HG03460 (cell line): ENCODE measurements at regions not wholly inside any gene's neighbourhood (a gene's known extent, or its start where the extent isn't known, plus 50 kb on each side); places are given as distances from the start of the nearest gene placed in this dataset.
"Not testable (repeated sequence)": the region's sequence is repeated elsewhere in the genome, so short reads cannot be mapped to it uniquely, and the experiment has no call there.

ENCODE experiments used
- ATAC-seq: cut with Tn5 transposase; IDR thresholded peaks from one replicate; pipeline ENCODE4 v1.9.1; 2021; ENCODE audit not compliant: unreplicated experiment

DNA sequence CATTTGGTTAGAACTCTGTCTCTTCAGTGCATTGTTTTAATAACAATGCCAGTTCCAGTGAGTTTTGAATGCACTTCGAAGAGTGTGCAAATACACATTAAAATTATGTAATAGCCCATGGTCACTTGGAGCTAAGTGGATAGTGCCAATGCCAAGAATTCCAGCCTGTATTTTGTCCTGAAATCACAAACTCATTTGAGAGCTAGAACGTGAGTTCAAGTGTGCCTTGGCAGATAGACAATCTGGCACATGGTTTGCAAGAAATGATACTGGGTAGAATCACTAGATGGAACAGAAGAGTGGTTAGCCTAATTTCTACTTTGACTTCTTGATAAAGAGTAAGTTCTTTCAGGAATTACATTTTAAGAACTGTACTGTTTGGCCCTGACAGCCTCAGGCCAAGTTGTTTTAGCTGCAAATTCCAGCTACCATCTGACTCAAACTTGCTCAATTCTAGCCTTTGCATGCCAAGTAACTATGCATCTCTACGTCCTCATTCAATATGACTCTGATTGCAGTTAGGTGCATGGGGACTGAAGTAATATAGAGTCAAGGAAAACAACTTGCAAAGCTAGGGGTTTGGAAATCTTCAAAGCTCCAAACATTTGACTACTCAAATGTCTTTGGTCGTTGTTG, 131.9 kb upstream of the SMIM31 start:
- ATAC-seq, result no peak

DNA sequence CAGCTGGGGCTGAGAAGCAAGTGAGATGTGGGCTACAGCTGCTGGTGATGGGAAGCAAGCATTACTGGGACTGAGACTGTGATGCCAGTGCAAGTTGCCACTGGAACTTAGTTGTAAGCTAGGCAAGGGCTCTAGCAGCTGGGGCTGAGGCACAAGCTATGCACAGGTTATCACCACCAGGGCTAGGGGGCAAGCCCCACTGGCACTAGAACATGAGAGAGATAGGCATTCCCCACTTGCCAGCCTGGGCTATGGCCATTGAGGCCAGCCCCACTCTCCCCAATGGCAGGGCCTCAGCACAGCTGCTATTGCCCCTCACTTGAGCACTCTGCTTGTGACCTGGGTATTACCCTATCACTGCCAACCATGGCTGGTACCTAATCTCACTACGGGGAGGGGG, 130.8 kb upstream of the SMIM31 start:
- ATAC-seq, result no peak

DNA sequence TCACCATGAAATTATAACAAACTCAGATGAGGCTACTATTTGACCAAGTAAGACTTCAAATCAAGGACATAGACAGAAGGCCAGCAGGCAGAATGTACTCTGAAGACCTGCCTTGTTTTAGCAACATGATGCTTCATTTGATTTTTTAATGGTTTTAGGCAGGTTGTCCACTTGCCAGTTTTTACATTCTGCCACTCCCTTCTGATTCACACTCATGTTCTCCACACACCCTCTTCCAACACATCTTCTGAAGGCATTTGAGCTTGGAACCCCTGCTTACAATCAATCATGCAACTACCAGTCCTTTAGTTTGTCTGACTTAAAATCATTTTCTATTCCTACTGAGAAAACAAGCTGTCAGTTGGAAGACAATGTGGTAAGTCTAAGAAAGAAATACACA, 114.9 kb upstream of the SMIM31 start:
- ATAC-seq, result no peak

DNA sequence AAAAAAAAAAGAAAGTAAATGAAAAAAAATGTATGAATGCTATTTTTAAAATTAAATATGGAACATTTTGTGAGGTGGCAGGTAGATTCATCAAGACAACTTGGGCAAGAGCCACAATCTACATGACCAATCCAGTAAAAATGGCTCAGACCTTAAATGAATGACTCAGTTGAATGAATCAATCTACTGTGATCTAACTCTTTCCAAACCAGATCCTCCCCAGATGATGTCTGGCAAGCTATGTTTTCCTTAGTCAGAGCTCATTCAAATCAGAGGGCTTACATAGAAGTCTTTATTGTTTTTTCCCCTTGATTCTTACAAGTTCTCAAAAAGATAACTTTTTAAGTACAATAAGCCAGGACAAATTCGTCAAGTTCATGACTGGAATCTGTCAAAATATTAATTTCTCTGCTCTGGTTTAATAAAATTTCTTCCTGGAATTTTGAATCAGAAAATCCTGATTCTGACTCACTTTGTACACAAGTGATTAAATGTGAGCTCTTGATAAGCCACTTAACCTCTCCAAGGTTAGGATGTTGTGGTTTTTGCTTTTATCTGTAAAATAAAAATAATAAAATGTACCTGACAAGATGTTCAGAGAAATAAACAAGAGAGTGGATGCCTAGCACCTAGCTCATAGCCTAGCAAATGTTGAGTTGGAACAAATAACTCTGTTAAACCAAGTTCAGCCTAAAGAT, 105.6 kb upstream of the SMIM31 start:
- ATAC-seq, result no peak

DNA sequence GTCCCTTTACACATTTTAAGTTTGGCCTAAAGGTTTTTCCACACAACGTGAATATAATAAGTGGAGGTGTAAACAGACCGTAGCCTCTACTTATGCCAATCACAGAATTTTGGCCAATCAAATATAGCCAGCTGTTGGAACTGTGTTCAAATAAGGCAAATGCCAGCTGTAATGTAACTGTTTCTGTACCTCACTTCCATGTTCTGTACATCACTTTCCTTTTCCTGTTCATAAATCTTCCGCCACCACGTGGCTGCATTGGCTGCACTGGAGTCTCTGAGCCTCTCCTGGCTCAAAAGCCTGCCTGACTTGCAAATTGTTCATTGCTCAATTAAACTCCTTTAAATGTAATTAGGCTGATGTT, 105.1 kb upstream of the SMIM31 start:
- no peak for ATAC-seq

DNA sequence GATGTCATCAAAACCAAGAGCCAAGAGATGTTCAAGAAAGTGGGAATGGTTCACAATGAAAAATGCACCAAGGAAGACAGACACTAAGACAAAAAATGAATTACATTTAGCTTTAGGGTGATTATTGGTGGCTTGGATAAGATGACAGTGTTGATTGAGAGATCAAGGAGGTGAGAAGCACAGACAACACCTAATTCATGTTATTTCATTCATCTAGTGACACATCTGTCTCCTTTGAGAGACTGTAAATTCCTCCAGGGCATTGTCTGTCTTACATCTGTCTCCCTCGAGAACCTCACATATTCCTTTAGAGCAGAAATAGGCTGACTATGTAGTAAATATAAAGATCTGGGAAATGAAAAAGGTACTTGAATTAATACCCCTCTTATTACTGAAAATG, 94.2 kb upstream of the SMIM31 start:
- ATAC-seq, result no peak

DNA sequence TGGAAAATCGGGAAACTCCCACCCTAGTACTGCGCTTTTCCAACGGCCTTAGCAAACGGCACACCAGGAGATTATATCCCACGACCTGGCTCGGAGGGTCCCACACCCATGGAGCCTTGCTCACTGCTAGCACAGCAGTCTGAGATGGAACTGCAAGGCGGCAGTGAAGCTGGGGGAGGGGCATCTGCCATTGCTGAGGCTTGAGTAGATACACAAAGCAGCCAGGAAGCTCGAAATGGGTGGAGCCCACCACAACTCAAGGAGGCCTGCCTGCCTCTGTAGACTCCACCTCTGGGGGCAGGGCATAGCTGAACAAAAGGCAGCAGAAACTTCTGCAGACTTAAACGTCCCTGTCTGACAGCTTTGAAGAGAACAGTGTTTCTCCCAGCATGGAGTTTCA, 77.8 kb upstream of the SMIM31 start:
- not testable (repeated sequence) for ATAC-seq

DNA sequence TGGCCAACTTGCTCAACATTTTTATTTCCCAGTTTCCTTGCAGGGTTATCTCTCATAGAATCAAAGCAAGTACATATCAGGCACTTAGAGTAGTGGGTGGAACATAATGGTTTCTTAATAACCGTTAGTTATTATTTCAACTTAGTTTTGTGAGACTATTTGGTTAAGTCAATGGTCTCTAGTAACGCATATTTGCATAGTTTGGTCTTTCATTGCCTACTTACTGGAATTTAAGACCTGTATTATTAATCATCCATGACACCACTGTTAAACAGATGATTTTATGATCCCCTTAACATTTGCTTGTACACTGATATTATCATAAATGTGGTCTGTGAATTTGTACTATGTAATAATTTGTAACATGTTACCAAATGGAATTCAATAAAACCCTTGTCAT, 70.9 kb upstream of the SMIM31 start:
- no peak for ATAC-seq

DNA sequence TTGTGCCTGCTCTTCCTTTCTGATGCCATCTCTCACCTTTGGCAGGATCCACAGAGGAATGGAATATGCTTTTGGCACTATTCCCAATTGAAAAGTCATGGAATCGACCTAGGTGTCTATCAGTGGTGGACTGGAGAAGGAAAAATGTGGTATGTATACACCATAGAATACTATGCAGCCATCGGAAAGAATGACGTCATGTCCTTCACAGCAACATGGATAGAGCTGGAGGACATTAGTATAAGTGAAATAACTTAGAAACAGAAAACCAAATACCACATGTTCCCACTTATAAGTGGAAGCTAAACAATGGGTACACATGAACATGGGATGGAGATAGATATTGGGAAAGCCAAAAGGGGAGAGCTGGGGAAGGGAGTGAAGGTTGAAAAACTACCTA, 58.3 kb upstream of the SMIM31 start:
- no peak for ATAC-seq

DNA sequence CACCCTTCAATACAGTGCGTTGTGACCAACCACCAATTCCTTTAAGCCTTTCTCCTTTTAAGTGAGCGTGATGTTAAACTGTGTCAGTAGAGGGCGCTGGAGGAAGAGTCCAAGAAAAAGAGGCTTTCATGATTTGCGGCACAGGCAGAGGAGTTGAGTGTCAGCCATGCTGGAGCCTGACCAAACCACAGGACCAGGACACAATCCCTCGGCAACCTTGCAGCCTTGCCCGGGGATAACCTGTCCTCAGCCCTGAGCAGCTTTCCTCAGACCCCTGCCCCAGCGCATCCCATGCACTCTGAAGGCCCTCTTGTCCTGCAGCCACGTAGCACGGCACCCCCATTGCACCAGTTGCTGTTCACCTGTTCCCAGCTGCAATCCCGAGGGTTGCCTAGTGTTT, 53.5 kb upstream of the SMIM31 start:
- no peak for ATAC-seq

DNA sequence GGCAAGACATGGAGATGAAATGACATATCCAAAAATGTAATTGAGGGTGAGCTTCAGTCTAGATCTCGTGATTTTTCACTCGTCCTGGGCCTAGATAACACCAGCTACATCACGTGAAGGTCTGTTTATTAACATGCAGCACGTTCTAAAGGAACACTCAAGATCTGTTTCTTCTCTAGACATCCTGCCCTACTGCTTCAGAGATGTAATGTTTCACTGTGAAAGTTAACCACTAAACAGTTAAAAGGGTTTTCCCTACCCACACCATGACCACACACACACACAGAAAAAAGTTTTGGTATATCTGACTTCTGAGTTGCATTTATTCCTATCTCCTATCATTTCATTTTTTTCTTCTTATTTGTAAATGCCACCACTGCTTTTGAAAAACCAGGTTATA, 52.3 kb upstream of the SMIM31 start:
- ATAC-seq, result peak; percentile 92
